Ecto neural progenitor cell (in vitro differentiated cells): ENCODE measurements at regions not wholly inside any gene's neighbourhood (a gene's known extent, or its start where the extent isn't known, plus 50 kb on each side); places are given as distances from the start of the nearest gene placed in this dataset.

ENCODE experiments used
- DNase-seq: peaks from one replicate; pipeline ENCODE4 v3.0.0-alpha.2; 2018; ENCODE audit warnings: low spot score

DNA sequence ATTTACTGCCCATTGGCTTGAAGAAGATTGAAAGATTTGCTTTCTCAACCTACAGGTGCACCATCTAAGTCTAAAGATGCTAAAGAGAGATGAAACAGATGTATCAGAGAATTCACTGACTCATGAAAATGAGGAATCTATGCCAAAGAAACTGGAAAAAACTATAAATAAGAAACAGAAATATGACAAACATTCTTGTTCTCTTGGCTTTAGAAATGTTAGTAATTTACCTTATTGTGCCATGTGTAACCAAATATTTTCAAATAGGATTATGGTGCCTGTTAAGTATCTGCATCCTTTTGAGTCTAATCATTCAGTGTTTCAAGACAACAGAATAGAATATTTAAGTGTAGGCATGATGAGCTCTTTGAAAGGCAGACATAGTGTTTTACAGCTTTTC is 271.5 kb downstream of the MEX3B start:
- DNase-seq, result no peak

DNA sequence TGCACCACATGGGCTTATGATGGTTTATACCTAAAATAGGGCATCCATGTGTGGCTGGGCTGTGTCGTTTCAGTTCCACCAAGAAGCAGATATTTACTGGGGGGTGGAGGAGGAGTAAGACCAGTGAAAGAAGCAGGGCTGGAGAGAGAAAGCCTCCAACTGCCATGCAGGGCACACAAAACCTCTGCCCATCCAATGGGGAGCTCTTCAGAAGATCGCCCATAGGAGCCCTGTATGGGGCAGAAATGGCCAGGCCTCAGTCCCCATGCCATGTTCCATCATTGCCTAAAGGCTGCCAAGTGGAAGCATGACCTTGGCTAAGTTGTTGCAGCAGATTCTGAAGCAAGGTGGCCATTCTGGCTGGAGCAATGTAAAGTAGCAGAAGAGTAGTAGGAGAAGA is 277.0 kb downstream of the MEX3B start:
- DNase-seq, result peak; percentile 19

- DNase-seq, result no peak
Measured at GRCh38 chr15:81766829-81767475, 278.9 kb downstream of the MEX3B start.

GRCh38 chr15:81765816-81766215 is 280.0 kb downstream of the MEX3B start:
- no peak for DNase-seq

DNA sequence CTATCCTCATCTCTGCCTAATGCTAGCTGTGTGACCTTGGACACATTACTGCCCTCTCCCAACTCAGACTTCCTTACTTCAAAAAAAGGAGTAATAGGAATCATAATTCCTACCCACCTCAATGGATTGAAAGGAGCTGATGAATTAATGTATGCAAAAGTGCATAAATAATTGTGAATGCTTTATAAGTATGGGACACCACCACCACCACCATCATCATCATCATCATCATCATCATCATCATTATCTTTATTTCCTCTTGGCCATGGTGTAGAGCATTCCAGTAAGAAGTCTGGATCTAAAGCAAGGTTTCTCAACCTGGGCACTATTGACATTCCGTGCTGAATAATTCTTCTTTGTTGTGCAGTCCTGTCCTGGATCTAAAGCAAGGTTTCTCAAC is 282.5 kb downstream of the MEX3B start:
- DNase-seq, result no peak

- no peak for DNase-seq
Measured at GRCh38 chr15:81760686-81761085, 285.1 kb downstream of the MEX3B start.

- DNase-seq, result no peak
Measured at GRCh38 chr15:81758818-81759284, 287.0 kb downstream of the MEX3B start.

DNA sequence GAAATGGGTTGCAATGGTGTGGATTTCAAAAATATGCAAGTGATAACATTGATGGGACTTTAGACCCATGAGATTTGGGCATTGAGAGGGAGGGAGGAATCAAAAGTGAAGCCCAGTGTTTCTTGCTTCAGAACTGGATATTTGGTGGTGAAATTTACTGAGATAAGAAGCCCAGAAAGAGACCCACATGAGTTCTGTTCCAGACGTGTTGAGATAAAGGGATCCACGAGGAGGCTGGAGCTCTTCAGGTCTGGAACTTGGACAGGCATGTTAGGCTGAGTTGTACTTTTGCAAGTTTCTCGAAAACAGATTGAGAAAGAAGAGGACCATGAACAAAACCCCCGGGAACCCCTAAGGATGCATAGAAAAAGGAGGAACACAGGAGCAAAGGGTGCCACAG is 290.2 kb downstream of the MEX3B start:
- no peak for DNase-seq

GRCh38 chr15:81754078-81754477 is 291.7 kb downstream of the MEX3B start:
- no peak for DNase-seq

- no peak for DNase-seq
Measured at GRCh38 chr15:81752974-81753373, 292.8 kb downstream of the MEX3B start.

- no peak for DNase-seq
Measured at GRCh38 chr15:81752546-81752942, 293.3 kb downstream of the MEX3B start.

- DNase-seq, result no peak
Measured at GRCh38 chr15:81751816-81752545, 293.8 kb downstream of the MEX3B start.

- no peak for DNase-seq
Measured at GRCh38 chr15:81751256-81751655, 294.6 kb downstream of the MEX3B start.

- DNase-seq, result no peak
Measured at GRCh38 chr15:81749716-81750375, 296.0 kb downstream of the MEX3B start.

- no peak for DNase-seq
Measured at GRCh38 chr15:81747482-81747881, 298.3 kb downstream of the MEX3B start.

GRCh38 chr15:81747026-81747425 is 298.8 kb downstream of the MEX3B start:
- no peak for DNase-seq

DNA sequence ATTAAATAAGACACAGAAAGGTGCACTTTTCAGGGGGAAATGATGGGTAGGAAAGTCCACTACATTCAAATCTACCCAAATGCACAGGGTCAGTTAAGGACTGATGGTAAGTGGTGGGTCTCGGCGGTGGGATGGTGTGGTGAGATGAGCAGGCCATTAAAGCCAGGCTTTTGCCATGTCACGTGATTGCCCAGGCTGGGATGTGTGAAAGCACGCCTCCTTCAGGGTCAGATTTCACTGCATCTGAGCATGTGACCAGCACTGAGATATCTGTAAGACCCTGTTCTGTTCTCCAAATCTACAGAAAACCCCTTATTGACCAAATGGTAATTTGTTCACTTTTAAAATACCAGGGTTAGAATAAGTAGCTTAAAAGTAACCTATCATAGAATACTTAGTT is 301.5 kb downstream of the MEX3B start:
- no peak for DNase-seq

DNA sequence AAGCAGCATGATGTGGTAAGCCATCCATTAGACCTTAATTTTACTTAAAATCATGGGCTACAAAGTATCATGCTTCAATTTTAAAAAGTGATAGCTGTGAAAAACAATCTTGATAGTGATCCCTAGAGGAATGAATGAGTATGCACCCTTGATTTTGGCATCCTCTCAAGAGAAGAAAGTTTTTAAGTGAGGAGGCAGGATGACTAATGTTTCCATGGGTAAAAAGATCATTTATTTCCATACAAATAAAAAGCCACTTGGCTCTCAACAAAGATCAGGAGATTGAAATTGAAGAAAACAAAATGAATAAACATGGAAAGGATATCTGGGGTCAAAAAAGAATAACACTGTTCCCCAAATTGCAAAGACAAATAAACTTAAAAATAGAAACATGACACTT is 305.4 kb downstream of the MEX3B start:
- DNase-seq, result no peak

DNA sequence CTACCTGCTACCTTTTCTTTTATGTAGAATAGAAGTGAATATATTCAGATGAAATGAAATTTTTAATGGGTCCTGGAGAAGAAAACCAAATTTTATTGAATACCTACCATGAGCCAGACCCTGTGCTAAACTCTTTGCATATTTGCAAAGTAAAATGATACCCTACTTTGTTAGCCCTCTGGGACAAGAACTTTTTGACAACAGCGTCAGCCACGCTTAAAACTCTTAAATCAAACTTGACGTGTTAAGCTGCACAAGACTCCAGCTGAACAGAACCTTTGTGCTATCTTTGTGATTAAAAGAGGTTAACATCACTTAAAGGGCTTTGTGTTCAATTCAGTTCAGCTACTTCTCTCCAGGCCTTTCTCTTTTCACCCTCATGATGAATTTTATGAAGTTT is 316.5 kb downstream of the MEX3B start:
- DNase-seq, result no peak

DNA sequence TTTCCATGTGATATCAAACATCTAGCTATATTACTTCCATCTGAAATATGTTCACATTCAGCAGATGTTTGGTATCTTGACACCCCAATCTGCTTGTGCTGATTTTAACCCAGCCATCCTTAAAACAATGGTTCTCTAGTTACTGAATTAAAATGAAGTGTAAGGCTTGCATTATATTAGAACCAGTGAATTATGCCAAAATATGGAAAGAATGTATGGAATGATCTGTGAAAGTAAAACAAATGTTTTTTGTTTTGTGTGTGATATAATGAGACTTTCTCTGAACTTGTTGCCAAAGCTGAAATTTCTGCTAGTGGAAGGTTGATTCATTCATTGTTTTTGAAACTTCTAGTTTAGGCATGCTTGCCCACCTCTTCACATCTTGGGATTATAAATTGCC is 317.1 kb downstream of the MEX3B start:
- no peak for DNase-seq

- no peak for DNase-seq
Measured at GRCh38 chr15:81725590-81725989, 320.2 kb downstream of the MEX3B start.

DNA sequence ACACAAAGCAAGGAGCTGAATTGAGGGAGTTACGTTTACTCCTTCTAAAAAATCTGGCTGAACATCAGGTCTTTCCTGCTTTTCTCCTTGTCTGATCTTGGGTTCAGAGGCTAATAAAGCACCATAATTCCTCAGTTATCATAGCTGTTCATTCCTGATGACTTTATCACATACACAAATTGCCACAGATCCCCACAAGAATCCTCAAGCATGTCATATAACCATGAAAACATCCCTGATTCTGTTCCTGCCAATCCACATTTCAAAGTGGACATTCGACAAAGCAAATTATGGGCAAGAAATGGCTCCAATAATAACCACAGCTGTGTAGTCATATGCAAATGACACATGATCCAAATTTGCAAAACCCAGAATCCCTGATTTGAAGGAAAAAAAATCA is 321.3 kb downstream of the MEX3B start:
- DNase-seq, result no peak

GRCh38 chr15:81723701-81724100 is 322.1 kb downstream of the MEX3B start:
- DNase-seq, result no peak
